GM12892 (cell line): ENCODE measurements at regions not wholly inside any gene's neighbourhood (a gene's known extent, or its start where the extent isn't known, plus 50 kb on each side); places are given as distances from the start of the nearest gene placed in this dataset.

ENCODE experiments used
- POLR2A ChIP-seq: IDR thresholded peaks from 2 replicates; pipeline ENCODE4 v1.6.1; 2011; ENCODE audit warnings: low read depth, low read length, control low read depth
- POLR2AphosphoS5 ChIP-seq: IDR thresholded peaks from 2 replicates; pipeline ENCODE4 v1.6.1; 2011; ENCODE audit warnings: low read depth, low read length, control low read depth

DNA sequence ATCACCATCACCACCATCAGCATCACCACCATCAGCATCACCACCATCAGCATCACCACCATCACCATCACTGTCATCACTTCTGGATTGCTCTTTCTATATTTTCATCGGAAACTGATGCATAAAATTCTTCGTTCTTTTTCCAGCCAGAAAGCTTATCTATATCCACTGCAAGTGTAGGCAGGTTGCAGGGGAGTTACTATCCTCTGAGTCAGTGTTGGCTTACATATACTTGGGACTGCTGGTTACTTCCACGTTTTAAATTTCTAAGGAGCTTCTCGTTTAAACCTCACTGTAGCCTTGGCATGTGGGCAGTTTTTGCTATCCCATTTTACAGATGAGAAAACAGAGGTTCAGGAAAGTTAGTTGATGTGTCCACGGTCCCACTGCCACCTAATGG, 66.1 kb downstream of the FOXL3 start:
- TF ChIP-seq POLR2AphosphoS5 (no peak), POLR2A (no peak)
